ENCODE measurements at regions not wholly inside any gene's neighbourhood (a gene's known extent, or its start where the extent isn't known, plus 50 kb on each side); places are given as distances from the start of the nearest gene placed in this dataset.

DNA sequence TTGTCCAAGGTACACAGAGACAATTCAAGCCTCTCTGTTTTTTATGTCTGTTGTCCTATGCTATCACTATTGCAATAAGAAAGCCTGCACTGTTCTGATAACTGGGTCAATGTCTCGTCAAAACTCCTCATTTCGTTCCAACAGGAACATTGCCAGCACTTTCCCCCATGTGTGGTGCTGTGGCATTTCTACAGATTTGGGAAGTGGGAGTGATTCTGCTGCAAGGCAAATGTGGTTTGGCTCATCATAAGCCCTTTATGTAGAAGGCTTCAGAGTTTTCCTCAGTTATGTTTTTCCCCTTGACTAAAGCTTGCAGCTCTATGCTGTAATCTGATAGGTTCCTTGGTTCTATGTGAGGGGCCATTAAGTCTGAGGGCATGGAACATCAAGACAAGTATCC, 324.1 kb upstream of the TCF4 start:
- Histone ChIP-seq H3K9me3 (ENCODE audit: control insufficient read depth in 3 of 3, low read length in 3 of 3) (no peaks in the 10 kb centered on the region), H3K36me3 (ENCODE audit: control insufficient read depth in 3 of 3, insufficient read depth in 3 of 3, low read length in 3 of 3) (no peaks in the 10 kb centered on the region), H3K27ac (ENCODE audit: low read depth, low read length) (no peak overlapping the region), H3K4me3 (ENCODE audit: low read length in 3 of 3) (no peak overlapping the region), H3K27me3 (ENCODE audit: control insufficient read depth in 3 of 3, insufficient read depth in 3 of 3, low read length in 3 of 3) (peaks cover 0 to 2% (median 0%) of the 10 kb centered on the region in 3 donors), H3K9ac (ENCODE audit: low read depth in 1 of 3, low read length in 3 of 3) (no peak overlapping the region), H3K4me1 (ENCODE audit: control insufficient read depth in 3 of 3, insufficient read depth in 3 of 3, low read length in 3 of 3) (peaks cover 0 to 3% (median 3%) of the 10 kb centered on the region in 3 donors)

GRCh38 chr18:55910296-55910695, 322.3 kb upstream of the TCF4 start:
- Histone ChIP-seq H3K4me1 (ENCODE audit: control insufficient read depth in 3 of 3, insufficient read depth in 3 of 3, low read length in 3 of 3) (peaks cover 0 to 3% (median 3%) of the 10 kb centered on the region in 3 donors), H3K27ac (ENCODE audit: low read depth, low read length) (no peak overlapping the region), H3K9me3 (ENCODE audit: control insufficient read depth in 3 of 3, low read length in 3 of 3) (no peaks in the 10 kb centered on the region), H3K27me3 (ENCODE audit: control insufficient read depth in 3 of 3, insufficient read depth in 3 of 3, low read length in 3 of 3) (peaks cover 0 to 2% (median 0%) of the 10 kb centered on the region in 3 donors), H3K4me3 (ENCODE audit: low read length in 3 of 3) (no peak overlapping the region), H3K36me3 (ENCODE audit: control insufficient read depth in 3 of 3, insufficient read depth in 3 of 3, low read length in 3 of 3) (no peaks in the 10 kb centered on the region), H3K9ac (ENCODE audit: low read depth in 1 of 3, low read length in 3 of 3) (no peak overlapping the region)

DNA sequence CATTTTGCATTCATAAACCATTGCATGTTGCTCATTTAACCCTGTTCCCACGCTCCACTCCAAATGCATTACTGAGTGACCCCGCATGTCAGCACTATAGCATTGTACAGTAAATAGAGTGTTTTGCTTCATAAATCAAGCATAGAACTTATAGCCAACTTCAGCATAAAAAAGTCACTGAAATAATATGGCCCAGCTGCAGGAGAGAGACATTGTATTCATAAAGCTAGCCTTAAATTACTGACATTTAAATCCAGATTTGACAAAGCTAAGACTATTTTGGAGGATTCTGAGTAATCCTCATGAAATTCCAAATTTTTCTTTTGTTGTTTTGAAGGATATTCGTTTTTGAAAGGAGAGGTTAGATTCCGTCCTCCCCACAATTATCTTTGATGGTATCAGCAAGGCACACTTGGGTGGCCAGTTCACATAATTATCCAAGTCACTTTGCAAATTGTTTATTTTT, 320.9 kb upstream of the TCF4 start:
- no peak overlapping the region for H3K4me3 ChIP-seq (ENCODE audit: low read length in 3 of 3)
- peaks cover 0 to 2% (median 0%) of the 10 kb centered on the region in 3 donors for H3K27me3 ChIP-seq (ENCODE audit: control insufficient read depth in 3 of 3, insufficient read depth in 3 of 3, low read length in 3 of 3)
- H3K36me3 ChIP-seq (ENCODE audit: control insufficient read depth in 3 of 3, insufficient read depth in 3 of 3, low read length in 3 of 3), result no peaks in the 10 kb centered on the region
- no peaks in the 10 kb centered on the region for H3K9me3 ChIP-seq (ENCODE audit: control insufficient read depth in 3 of 3, low read length in 3 of 3)
- H3K9ac ChIP-seq (ENCODE audit: low read depth in 1 of 3, low read length in 3 of 3), result no peak overlapping the region
- H3K27ac ChIP-seq (ENCODE audit: low read depth, low read length), result no peak overlapping the region
- H3K4me1 ChIP-seq (ENCODE audit: control insufficient read depth in 3 of 3, insufficient read depth in 3 of 3, low read length in 3 of 3), result peaks cover 0 to 3% (median 3%) of the 10 kb centered on the region in 3 donors

- H3K9me3 ChIP-seq (ENCODE audit: control insufficient read depth in 3 of 3, low read length in 3 of 3), result no peaks in the 10 kb centered on the region
- no peak overlapping the region for H3K9ac ChIP-seq (ENCODE audit: low read depth in 1 of 3, low read length in 3 of 3)
- no peak overlapping the region for H3K4me3 ChIP-seq (ENCODE audit: low read length in 3 of 3)
- no peaks in the 10 kb centered on the region for H3K36me3 ChIP-seq (ENCODE audit: control insufficient read depth in 3 of 3, insufficient read depth in 3 of 3, low read length in 3 of 3)
- H3K4me1 ChIP-seq (ENCODE audit: control insufficient read depth in 3 of 3, insufficient read depth in 3 of 3, low read length in 3 of 3), result peaks cover 0 to 3% (median 3%) of the 10 kb centered on the region in 3 donors
- peaks cover 0 to 2% (median 0%) of the 10 kb centered on the region in 3 donors for H3K27me3 ChIP-seq (ENCODE audit: control insufficient read depth in 3 of 3, insufficient read depth in 3 of 3, low read length in 3 of 3)
- H3K27ac ChIP-seq (ENCODE audit: low read depth, low read length), result no peak overlapping the region
These were observed 319.6 kb upstream of the TCF4 start for GRCh38 chr18:55907453-55908175.

DNA sequence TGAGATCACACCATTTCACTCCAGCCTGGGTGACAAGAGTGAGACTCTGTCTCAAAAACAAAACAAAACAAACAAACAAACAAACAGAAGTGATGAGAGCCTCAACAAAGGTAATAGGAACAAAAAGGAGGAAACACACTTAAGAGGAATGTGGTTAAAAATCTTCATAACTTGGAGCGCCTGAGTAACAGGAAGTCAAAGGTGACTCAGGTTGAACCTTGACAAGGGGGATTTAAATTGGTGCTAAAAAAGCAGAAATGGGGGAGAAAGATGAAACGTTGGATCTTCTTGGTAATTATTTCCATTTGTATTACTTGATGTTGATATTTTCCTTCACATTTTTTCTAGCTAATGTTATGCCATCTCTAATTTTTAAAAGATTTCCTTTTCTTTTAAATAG, 318.5 kb upstream of the TCF4 start:
- H3K36me3 ChIP-seq (ENCODE audit: control insufficient read depth in 3 of 3, insufficient read depth in 3 of 3, low read length in 3 of 3), result no peaks in the 10 kb centered on the region
- H3K4me1 ChIP-seq (ENCODE audit: control insufficient read depth in 3 of 3, insufficient read depth in 3 of 3, low read length in 3 of 3), result peaks cover 0 to 3% (median 3%) of the 10 kb centered on the region in 3 donors
- no peak overlapping the region for H3K9ac ChIP-seq (ENCODE audit: low read depth in 1 of 3, low read length in 3 of 3)
- H3K4me3 ChIP-seq (ENCODE audit: low read length in 3 of 3), result no peak overlapping the region
- no peaks in the 10 kb centered on the region for H3K9me3 ChIP-seq (ENCODE audit: control insufficient read depth in 3 of 3, low read length in 3 of 3)
- H3K27ac ChIP-seq (ENCODE audit: low read depth, low read length), result no peak overlapping the region
- peaks cover 0 to 2% (median 0%) of the 10 kb centered on the region in 3 donors for H3K27me3 ChIP-seq (ENCODE audit: control insufficient read depth in 3 of 3, insufficient read depth in 3 of 3, low read length in 3 of 3)

DNA sequence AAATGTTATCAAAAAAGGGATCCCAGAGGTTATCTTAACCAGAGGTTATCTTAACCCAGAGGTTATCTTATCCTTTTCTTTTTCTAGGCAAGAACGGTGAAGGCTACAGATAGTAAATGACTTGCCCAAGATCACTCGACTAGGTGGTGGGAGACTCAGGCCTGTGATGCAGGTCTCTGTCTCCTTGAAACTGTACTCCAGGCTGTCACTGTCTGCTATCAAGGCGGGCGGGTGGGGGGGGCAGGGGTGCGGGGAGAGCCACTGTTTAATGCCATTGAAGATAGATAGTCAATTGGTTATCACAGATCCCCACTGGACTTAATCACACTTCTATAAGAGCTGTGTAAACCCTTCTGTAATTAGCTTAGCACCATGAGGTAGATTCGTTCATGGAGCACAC, 315.9 kb upstream of the TCF4 start:
- H3K4me3 ChIP-seq (ENCODE audit: low read length in 3 of 3), result no peak overlapping the region
- no peak overlapping the region for H3K9ac ChIP-seq (ENCODE audit: low read depth in 1 of 3, low read length in 3 of 3)
- no peaks in the 10 kb centered on the region for H3K9me3 ChIP-seq (ENCODE audit: control insufficient read depth in 3 of 3, low read length in 3 of 3)
- peaks cover 0 to 3% (median 2%) of the 10 kb centered on the region in 3 donors for H3K4me1 ChIP-seq (ENCODE audit: control insufficient read depth in 3 of 3, insufficient read depth in 3 of 3, low read length in 3 of 3)
- H3K36me3 ChIP-seq (ENCODE audit: control insufficient read depth in 3 of 3, insufficient read depth in 3 of 3, low read length in 3 of 3), result no peaks in the 10 kb centered on the region
- peaks cover 0 to 2% (median 0%) of the 10 kb centered on the region in 3 donors for H3K27me3 ChIP-seq (ENCODE audit: control insufficient read depth in 3 of 3, insufficient read depth in 3 of 3, low read length in 3 of 3)
- H3K27ac ChIP-seq (ENCODE audit: low read depth, low read length), result no peak overlapping the region

GRCh38 chr18:55900380-55900779, 312.4 kb upstream of the TCF4 start:
- Histone ChIP-seq H3K4me1 (ENCODE audit: control insufficient read depth in 3 of 3, insufficient read depth in 3 of 3, low read length in 3 of 3) (no peaks in the 10 kb centered on the region), H3K27me3 (ENCODE audit: control insufficient read depth in 3 of 3, insufficient read depth in 3 of 3, low read length in 3 of 3) (no peaks in the 10 kb centered on the region), H3K9me3 (ENCODE audit: control insufficient read depth in 3 of 3, low read length in 3 of 3) (no peaks in the 10 kb centered on the region), H3K4me3 (ENCODE audit: low read length in 3 of 3) (no peak overlapping the region), H3K9ac (ENCODE audit: low read depth in 1 of 3, low read length in 3 of 3) (no peak overlapping the region), H3K27ac (ENCODE audit: low read depth, low read length) (no peak overlapping the region), H3K36me3 (ENCODE audit: control insufficient read depth in 3 of 3, insufficient read depth in 3 of 3, low read length in 3 of 3) (no peaks in the 10 kb centered on the region)

GRCh38 chr18:55897091-55897689, 309.2 kb upstream of the TCF4 start:
- Histone ChIP-seq H3K4me3 (ENCODE audit: low read length in 3 of 3) (no peak overlapping the region), H3K27me3 (ENCODE audit: control insufficient read depth in 3 of 3, insufficient read depth in 3 of 3, low read length in 3 of 3) (no peaks in the 10 kb centered on the region), H3K36me3 (ENCODE audit: control insufficient read depth in 3 of 3, insufficient read depth in 3 of 3, low read length in 3 of 3) (no peaks in the 10 kb centered on the region), H3K9ac (ENCODE audit: low read depth in 1 of 3, low read length in 3 of 3) (no peak overlapping the region), H3K4me1 (ENCODE audit: control insufficient read depth in 3 of 3, insufficient read depth in 3 of 3, low read length in 3 of 3) (no peaks in the 10 kb centered on the region), H3K27ac (ENCODE audit: low read depth, low read length) (no peak overlapping the region), H3K9me3 (ENCODE audit: control insufficient read depth in 3 of 3, low read length in 3 of 3) (no peaks in the 10 kb centered on the region)

- Histone ChIP-seq H3K27ac (ENCODE audit: low read depth, low read length) (no peak overlapping the region), H3K27me3 (ENCODE audit: control insufficient read depth in 3 of 3, insufficient read depth in 3 of 3, low read length in 3 of 3) (no peaks in the 10 kb centered on the region), H3K4me3 (ENCODE audit: low read length in 3 of 3) (no peak overlapping the region), H3K4me1 (ENCODE audit: control insufficient read depth in 3 of 3, insufficient read depth in 3 of 3, low read length in 3 of 3) (no peaks in the 10 kb centered on the region), H3K36me3 (ENCODE audit: control insufficient read depth in 3 of 3, insufficient read depth in 3 of 3, low read length in 3 of 3) (no peaks in the 10 kb centered on the region), H3K9ac (ENCODE audit: low read depth in 1 of 3, low read length in 3 of 3) (no peak overlapping the region), H3K9me3 (ENCODE audit: control insufficient read depth in 3 of 3, low read length in 3 of 3) (no peaks in the 10 kb centered on the region)
These were observed 306.0 kb upstream of the TCF4 start for GRCh38 chr18:55893948-55894347.
